Right ventricle myocardium superior (tissue), 1 donor: ENCODE measurements at regions not wholly inside any gene's neighbourhood (a gene's known extent, or its start where the extent isn't known, plus 50 kb on each side); places are given as distances from the start of the nearest gene placed in this dataset.
"Not testable (repeated sequence)": the region's sequence is repeated elsewhere in the genome, so short reads cannot be mapped to it uniquely, and the experiment has no call there.

Source experiments
- ATAC-seq: fragments of 200-7000 bp; cut with Tn5 transposase; one replicate; pipeline ENCODE4 v1.9.1; 2020; ENCODE audit warnings: mild to moderate bottlenecking; ENCODE audit not compliant: poor library complexity
- DNase-seq: peaks from one replicate; pipeline ENCODE4 v3.0.0-alpha.2; 2020
- intact Hi-C: fragments of 100-400 bp; cut with DNase I; formaldehyde crosslinking; loops from one replicate; pipeline ENCODE4 v1.11.2; 2022
- donor health status: DM: no; HTN: yes; CAD: no; lungs with severe emphysema.

DNA sequence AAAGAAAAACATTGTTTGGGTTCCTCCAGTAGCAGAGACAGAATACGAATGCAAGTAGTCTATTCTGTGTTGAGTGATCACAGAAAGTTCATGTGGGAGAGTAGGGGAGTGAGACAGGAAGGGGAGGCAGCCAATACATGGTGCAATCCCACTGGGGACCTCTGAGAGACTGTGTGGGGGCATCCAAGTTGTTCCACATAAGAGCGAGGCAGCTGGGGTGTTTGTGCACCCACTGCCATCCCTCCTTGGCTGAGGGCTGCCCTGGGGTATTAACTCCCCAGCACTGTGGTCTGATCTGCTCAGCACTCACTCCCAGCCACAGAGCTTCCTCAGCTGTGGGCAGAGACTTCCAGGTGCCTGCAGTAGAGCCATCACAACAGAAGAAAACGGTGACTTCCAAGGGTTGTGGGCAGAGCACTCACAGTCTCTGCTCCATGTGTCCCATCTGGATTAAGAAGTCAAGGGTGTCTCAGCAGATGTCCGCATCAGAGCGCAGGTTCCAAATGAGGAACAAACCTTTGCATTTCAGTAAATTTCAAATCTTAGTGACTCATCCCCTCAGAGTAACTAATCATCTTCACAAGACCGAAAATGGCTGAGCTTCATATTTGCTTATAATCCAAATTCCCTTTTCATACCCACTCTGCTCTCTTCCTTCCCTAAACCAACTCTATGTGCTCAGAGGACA lies 101.9 kb upstream of the NAA20 start:
- intact Hi-C loops = no loop called here
- DNase-seq = no peak
- ATAC-seq = peak; percentile 30

GRCh38 chr20:19916531-19917485 lies 100.4 kb upstream of the NAA20 start:
- intact Hi-C loops = no loop called here
- no peak for DNase-seq
- no peak for ATAC-seq

DNA sequence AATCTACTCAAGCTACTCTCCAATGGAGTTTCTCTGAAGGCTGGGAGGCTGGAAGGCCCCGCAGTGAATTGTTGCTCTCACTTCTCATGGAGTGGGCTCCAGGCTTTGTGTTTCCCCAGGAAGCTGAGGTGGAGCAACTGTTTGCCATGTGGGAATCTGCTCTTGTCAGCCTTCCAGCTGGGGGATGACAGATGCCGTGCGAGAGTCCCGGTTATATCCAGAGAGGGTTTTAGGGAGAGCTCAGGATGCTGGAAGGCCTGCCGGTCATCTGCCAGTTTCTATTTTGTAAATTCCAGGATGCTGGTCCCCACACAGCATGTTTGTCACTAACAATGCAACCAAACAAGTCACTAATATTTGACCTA lies 98.2 kb upstream of the NAA20 start:
- ATAC-seq = no peak
- no peak for DNase-seq
- intact Hi-C loops = no loop called here

DNA sequence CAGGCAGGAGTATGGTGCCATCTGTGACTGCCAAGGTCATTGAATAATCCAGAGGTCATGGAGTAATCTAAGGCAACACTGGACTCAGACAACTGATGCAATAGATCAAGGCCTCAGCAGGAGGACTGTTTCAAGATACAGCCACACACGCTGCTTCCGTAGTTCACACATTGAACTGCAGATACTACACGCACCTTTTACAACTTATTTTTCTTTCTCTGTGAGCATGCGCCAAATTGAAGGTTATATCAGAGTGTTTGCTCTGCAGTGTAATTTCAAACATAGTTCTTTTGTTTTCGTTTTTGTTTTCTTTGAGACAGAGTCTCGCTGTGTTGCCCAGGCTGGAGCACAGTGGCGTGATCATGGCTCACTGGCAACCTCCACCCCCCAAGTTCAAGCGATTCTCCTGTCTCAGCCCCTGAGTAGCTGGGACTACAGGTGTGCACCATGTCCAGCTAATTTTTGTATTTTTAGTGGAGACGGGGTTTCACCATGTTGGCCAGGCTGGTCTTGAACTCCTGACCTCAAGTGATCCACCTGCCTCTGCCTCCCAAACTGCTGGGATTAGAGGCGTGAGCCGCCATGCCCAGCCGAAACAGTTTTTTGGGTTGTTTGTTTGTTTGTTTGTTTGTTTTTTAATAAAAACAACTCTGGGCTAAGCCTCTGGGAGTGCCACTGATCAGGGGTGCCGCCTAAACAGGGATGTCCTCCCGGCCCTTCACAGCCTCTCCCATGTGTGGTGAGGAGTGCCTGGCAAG lies 96.6 kb upstream of the NAA20 start:
- intact Hi-C loops = no loop called here
- ATAC-seq = peak; percentile 15
- no peak for DNase-seq

- ATAC-seq = peak; percentile 93
- intact Hi-C loops = no loop called here
- peak; percentile 58 for DNase-seq
Measured at GRCh38 chr20:19921284-19921793, 95.8 kb upstream of the NAA20 start.

DNA sequence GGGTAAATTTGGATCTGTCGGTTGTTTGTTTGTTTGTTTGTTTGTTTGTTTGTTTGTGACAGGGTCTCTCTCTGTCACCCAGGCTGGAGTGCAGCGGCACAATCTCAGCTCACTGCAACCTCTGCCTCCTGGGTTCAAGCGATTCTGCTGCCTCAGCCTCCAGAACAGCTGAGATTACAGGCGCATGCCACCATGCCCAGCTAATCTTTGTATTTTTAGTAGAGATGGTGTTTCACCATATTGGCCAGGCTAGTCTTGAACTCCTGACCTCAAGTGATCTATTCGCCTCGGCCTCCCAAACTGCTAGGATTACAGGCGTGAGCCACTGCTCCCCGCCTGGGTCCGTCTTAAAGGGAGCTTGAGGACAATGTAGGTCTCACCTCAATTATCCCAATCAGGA lies 95.3 kb upstream of the NAA20 start:
- intact Hi-C loops, DNase-seq: not testable (repeated sequence)
- ATAC-seq = peak; percentile 8

- intact Hi-C loops = no loop called here
- DNase-seq (no peak), ATAC-seq (no peak)
Measured at GRCh38 chr20:19922716-19923115, 94.4 kb upstream of the NAA20 start.

- no peak for DNase-seq
- ATAC-seq = no peak
- intact Hi-C loops = no loop called here
Measured at GRCh38 chr20:19923762-19924161, 93.4 kb upstream of the NAA20 start.

DNA sequence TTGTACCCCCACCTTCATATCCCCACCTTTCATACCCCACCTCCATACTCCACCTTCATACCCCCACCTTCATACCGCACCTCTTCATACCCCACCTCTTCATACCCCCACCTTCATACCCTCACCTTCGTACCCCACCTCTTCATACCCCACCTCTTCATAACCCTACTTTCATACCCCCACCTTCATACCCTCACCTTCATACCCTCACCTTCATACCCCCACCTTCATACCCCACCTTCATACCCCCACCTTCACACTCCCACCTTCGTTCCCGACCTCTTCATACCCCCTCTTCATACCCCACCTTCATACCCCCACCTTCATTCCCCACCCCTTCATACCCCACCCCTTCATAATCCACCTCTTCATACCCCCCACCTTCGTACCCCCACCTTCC lies 92.9 kb upstream of the NAA20 start:
- no peak for ATAC-seq
- intact Hi-C loops = no loop called here
- DNase-seq = no peak

DNA sequence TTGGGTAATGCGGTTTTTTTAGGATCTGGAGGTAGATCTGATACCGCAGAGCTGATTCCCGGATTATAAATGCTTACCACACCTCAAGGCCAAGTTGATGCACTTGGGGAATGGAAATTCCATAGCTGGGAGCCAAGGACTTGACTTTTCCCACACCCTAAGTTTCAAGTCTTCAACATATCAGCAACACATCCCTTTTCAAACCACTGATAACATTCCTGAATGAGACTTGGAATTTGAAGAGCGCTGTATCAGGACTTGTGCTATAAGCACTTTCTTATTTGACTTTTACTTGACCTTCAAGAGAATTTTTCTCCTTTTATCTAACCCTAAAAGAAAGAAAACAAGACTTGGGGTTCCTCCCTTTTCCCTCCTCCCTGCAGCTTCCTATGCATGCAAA lies 90.6 kb upstream of the NAA20 start:
- no peak for ATAC-seq
- intact Hi-C loops = no loop called here

DNA sequence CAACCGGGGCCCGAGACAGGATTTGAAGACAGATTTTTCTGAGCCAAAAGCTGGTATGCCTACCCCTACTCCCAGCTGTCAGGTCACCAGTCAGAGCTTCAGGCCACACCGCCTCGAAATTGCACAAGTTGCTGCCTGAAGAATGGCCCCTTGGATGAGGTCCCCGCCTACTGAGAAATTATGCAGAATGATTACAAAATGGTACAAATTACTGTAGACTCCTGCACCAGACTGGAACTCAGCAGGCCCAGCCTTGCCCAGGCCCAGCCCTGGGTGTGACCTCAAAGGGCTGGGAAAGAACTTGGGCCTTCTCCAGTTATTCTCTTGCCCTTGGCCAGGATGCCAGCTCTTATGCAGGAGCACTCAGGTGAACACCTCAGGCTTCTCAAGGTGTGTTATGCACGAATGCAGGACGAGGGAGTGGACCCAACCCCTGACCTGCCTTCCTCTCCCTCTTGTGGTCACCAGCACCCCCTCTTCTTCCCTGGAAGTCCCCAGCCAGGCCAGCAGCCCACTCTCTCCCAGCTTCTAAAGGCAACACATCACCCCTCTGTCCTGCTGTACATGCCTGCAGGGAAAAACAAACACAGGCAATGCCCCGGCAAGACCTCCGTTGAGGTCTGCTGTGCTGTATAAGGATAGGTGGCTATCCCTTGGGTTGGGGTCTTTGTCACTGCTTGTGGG lies 88.7 kb upstream of the NAA20 start:
- no peak for DNase-seq
- intact Hi-C loops = no loop called here
- ATAC-seq = peak; percentile 22

More for the DNA sequence above, 90.6 kb upstream of the NAA20 start:
- no peak for DNase-seq

- ATAC-seq = no peak
- no peak for DNase-seq
- intact Hi-C loops = no loop called here
Measured at GRCh38 chr20:19929012-19929360, 88.2 kb upstream of the NAA20 start.

GRCh38 chr20:19929481-19930145 lies 87.5 kb upstream of the NAA20 start:
- DNase-seq (no peak), ATAC-seq (no peak)
- intact Hi-C loops = loop anchor here (5.0 kb wide), 1 partner anchor 43 kb away; no protein-coding TSS in a partner anchor

DNA sequence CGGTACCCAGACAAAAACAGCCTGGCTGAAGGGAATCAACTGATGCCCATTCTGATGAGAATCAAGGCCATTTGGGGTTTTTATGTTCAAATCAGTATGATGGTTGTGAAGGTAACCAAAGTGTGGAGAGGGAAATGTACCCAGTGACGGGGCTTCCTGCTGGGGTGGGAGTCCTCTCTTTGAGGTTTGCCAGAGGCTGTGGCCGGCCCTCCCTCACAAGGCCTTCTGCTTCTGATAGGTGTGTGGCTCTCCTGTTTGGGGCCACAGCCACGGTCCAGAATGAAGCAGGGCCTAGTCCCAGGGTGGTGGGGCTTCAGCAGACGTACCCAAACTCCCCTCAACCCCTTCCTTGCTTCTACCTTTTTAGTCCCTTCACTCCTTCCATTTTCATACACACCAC lies 86.7 kb upstream of the NAA20 start:
- no peak for ATAC-seq
- intact Hi-C loops = loop anchor here (5.0 kb wide), 1 partner anchor 42 kb away; no protein-coding TSS in a partner anchor

DNA sequence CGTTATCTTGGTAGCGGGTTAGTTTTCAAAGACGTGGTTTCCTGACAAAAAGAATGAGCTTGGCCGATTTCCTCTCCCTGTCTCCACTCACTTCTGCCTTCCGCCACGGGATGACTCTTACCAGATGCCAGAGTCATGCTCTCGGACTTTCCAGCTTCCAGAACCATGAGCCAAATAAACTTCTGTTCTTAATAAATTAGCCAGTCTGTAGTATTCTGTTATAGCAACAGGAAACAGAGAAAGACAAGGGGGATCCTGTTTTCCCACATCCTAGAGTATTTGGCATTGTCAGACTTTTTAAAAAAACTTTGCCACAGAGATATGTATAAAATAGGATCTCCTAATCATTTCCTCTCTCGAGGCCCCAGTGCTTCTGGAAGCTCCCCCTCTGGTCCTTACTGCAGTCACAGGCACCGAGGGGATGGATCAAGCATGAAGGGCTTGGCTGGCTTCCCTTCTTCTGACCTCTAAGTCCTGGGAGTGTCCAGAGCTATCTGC lies 84.9 kb upstream of the NAA20 start:
- intact Hi-C loops = loop anchor here (5.0 kb wide), 1 partner anchor 40 kb away; no protein-coding TSS in a partner anchor
- DNase-seq (peak; percentile 56), ATAC-seq (peak; percentile 70)

More for the DNA sequence above, 86.7 kb upstream of the NAA20 start:
- DNase-seq = no peak

DNA sequence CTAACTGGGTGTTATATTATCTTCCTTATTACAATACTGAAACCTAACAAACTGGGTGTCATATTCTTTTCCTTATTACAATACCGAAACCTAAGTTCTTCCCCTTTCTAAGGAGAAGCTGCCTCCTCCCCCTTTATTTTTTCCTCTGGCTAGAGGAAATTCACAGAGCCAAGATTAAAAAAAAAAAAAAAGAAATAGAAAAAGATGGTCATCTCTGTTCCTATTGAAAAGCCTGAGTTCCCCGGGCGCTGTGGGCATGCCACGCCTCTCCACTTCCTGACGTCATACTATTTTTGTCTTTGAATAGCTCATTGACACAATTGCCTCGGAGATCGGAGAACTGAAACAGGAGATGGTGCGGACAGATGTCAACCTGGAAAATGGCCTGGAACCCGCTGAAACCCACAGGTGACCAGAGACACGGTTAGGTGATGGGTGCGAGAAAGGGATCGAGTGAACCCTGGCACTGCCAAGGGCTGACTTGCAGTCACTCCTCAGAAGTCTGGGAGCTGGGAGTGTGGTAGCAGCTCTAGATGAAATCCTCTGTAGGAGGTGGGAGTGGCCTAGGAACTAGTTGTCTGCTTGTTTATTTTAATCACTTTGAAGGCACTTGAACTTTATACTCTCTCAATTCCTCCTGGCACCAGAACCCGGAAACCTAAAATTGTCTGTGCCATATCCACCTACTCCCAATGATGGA lies 82.2 kb upstream of the NAA20 start:
- intact Hi-C loops = loop anchor here (5.0 kb wide), 1 partner anchor 37 kb away; no protein-coding TSS in a partner anchor
- peak; percentile 62 for ATAC-seq
- peak; percentile 65 for DNase-seq

- no peak for DNase-seq
- intact Hi-C loops = no loop called here
Measured at GRCh38 chr20:19935842-19936241, 81.3 kb upstream of the NAA20 start.

More at GRCh38 chr20:19935842-19936241, 81.3 kb upstream of the NAA20 start:
- no peak for ATAC-seq
